ENCODE measurements at regions not wholly inside any gene's neighbourhood (a gene's known extent, or its start where the extent isn't known, plus 50 kb on each side); places are given as distances from the start of the nearest gene placed in this dataset.

DNA sequence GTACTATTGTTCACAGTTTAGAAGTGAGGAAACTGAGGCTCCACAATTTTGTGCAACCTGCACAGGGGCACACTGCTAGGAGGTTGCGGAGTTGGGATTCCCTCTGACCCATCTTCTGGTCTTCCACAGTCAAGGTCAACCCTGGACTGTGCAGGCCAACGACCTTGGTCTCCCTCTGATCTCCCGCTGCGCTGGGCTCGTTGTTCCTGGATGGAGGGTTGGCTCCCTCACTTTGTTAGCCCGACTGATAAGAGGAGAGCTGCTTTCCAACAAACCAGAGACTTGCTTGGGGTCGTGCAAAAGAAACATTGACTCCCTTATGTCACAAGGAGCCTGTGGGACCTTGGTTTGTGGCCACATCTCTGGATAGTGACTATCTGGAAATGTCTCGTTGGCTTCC is 187.6 kb downstream of the MYCN start:
- Histone ChIP-seq H3K9me3 (ENCODE audit: severe bottlenecking) (no peaks in the 10 kb centered on the region), H3K27me3 (ENCODE audit: insufficient read depth, poor library complexity, severe bottlenecking) (no peaks in the 10 kb centered on the region), H3K27ac (ENCODE audit: poor library complexity, severe bottlenecking) (no peak overlapping the region), H3K4me1 (ENCODE audit: insufficient read depth, poor library complexity, severe bottlenecking) (peaks cover 4% of the 10 kb centered on the region), H3K4me3 (ENCODE audit: severe bottlenecking) (no peak overlapping the region), H3K36me3 (ENCODE audit: low read depth) (no peaks in the 10 kb centered on the region)
- TF ChIP-seq, protein P1, sequence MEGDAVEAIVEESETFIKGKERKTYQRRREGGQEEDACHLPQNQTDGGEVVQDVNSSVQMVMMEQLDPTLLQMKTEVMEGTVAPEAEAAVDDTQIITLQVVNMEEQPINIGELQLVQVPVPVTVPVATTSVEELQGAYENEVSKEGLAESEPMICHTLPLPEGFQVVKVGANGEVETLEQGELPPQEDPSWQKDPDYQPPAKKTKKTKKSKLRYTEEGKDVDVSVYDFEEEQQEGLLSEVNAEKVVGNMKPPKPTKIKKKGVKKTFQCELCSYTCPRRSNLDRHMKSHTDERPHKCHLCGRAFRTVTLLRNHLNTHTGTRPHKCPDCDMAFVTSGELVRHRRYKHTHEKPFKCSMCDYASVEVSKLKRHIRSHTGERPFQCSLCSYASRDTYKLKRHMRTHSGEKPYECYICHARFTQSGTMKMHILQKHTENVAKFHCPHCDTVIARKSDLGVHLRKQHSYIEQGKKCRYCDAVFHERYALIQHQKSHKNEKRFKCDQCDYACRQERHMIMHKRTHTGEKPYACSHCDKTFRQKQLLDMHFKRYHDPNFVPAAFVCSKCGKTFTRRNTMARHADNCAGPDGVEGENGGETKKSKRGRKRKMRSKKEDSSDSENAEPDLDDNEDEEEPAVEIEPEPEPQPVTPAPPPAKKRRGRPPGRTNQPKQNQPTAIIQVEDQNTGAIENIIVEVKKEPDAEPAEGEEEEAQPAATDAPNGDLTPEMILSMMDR (IDR thresholded peaks at IDR 0.05; ENCODE audit: poor library complexity, severe bottlenecking), result no peak
- ATAC-seq (ENCODE audit: low read depth) (no peak), DNase-seq (ENCODE audit: low spot score) (no peak)

DNA sequence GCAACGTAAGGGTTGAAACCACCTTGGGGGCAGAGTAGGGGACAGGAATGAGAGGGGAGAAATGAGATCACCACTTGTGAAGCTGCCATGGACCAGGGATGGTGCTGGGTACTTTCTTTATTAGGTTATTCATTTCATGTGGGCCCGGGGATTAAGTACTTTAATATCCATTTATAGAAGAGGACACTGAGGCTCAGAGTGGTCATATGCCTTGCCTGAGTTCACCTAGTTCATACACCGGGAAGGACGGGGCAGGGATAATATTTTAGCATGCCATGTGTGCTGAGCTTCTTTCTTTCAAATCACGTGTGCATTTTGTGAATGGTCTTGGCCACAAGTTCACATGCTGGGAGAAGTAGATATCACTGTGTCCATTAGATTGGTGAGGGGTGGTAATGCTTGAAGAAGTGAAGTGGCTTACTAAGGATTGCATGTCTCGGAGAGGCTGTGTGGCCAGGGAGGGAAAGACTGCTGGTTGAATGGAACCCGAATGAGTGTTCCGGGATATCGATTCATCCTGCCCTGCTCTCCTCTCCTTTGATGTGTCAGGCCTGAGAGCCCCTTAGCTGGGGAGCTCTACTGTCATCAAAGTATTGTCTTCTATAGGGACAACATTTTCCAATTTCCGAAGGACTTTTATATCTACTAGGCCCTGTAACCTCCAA is 187.1 kb downstream of the MYCN start:
- ATAC-seq (ENCODE audit: low read depth), result no peak
- TF ChIP-seq, protein P1 (IDR thresholded peaks at IDR 0.05; ENCODE audit: poor library complexity, severe bottlenecking), result no peak

DNA sequence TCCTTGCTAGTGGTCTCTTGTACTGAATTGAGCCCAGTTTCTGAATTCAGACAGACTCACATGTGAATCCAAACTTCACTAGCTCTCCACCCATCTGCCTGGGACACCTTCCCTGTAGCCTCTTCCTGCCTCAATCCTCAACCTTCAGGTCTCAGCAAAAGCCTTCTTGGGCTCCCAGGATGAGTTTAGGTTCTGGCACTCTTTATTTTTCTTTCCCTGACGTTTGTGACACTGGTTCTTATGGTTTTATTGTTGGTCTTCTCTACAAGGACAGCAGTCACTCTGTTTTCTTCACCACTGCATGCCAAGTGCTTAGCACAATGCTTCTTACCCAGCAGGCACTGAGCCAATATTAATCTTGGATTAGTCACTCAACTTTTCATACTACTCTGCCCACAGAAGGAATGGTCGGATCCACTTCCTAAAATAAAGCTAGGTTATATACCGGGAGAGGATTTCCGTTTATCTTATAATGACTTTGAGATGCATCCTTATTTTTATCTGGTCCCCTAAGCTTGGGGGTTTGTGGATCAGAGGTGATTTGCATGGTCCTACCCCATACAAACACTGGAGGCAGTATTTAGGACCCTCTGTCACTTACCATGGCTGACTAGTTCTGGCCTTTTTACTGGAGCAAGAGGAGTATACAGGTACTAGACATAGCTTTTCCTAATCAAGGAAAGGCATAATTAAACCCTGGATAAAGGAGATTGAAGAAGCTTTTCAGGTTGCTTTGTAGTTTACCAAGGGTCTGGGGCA is 186.3 kb downstream of the MYCN start:
- Histone ChIP-seq H3K27me3 (ENCODE audit: insufficient read depth, poor library complexity, severe bottlenecking) (no peaks in the 10 kb centered on the region), H3K4me3 (ENCODE audit: severe bottlenecking) (no peak overlapping the region), H3K27ac (ENCODE audit: poor library complexity, severe bottlenecking) (no peak overlapping the region), H3K9me3 (ENCODE audit: severe bottlenecking) (no peaks in the 10 kb centered on the region), H3K4me1 (ENCODE audit: insufficient read depth, poor library complexity, severe bottlenecking) (peaks cover 4% of the 10 kb centered on the region), H3K36me3 (ENCODE audit: low read depth) (no peaks in the 10 kb centered on the region)
- TF ChIP-seq, protein P1 (IDR thresholded peaks at IDR 0.05; ENCODE audit: poor library complexity, severe bottlenecking), result no peak
- DNase-seq (ENCODE audit: low spot score) (no peak), ATAC-seq (ENCODE audit: low read depth) (peak; percentile 59; the same call in 2 of the 3 replicates)

More for the DNA sequence above, 187.1 kb downstream of the MYCN start:
- H3K36me3 ChIP-seq (ENCODE audit: low read depth), result no peaks in the 10 kb centered on the region
- no peaks in the 10 kb centered on the region for H3K27me3 ChIP-seq (ENCODE audit: insufficient read depth, poor library complexity, severe bottlenecking)
- no peak for DNase-seq (ENCODE audit: low spot score)
- H3K4me3 ChIP-seq (ENCODE audit: severe bottlenecking), result no peak overlapping the region
- no peak overlapping the region for H3K27ac ChIP-seq (ENCODE audit: poor library complexity, severe bottlenecking)
- peaks cover 4% of the 10 kb centered on the region for H3K4me1 ChIP-seq (ENCODE audit: insufficient read depth, poor library complexity, severe bottlenecking)
- no peaks in the 10 kb centered on the region for H3K9me3 ChIP-seq (ENCODE audit: severe bottlenecking)

DNA sequence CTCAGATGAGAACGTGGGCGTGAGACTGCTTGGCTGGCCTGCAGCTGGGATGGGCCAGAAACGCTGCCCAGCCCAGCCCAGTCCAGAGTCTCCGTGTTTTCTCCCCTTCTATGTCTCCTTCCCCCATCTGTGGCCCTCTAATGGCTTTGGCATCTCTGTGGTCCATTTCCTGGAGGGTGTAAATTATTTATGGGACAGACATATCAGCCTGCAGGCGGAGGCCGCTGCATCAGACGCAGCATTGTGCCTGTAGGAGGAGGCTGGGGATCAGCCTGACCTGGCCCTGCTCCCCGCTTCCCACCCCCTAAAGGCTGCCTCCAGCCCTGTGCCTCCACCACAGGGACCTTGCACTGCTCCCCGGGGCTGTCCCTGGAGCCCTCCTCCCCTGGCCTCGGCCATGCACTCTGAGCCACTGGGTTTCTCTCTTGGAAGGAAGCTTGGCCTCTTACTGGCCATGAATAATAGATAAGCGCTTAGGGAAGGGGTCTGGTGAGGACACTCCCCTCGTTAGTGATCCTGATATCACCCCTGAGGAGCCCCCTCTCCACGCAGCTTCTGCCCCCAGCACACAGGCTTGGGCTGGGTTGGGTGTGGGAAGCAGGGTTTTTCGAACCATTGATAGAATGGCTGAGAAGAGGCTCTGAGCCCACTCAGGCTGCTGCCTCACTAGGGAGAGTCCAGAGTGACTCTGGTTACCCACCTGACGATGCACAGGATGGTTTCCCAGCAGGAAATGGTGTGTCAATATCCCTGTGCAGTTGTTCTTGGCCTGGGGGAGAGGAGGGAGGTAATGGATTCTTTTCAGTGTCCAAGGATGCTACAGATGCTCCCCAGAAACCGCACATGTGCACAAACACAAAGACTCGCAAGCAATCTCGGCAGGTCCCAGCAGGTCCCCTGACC is 185.5 kb downstream of the MYCN start:
- no peak overlapping the region for H3K4me3 ChIP-seq (ENCODE audit: severe bottlenecking)
- no peak overlapping the region for H3K27ac ChIP-seq (ENCODE audit: poor library complexity, severe bottlenecking)
- DNase-seq (ENCODE audit: low spot score), result no peak
- TF ChIP-seq, protein P1 (IDR thresholded peaks at IDR 0.05; ENCODE audit: poor library complexity, severe bottlenecking), result no peak
- H3K4me1 ChIP-seq (ENCODE audit: insufficient read depth, poor library complexity, severe bottlenecking), result peaks cover 4% of the 10 kb centered on the region
- H3K9me3 ChIP-seq (ENCODE audit: severe bottlenecking), result no peaks in the 10 kb centered on the region
- no peaks in the 10 kb centered on the region for H3K36me3 ChIP-seq (ENCODE audit: low read depth)
- no peaks in the 10 kb centered on the region for H3K27me3 ChIP-seq (ENCODE audit: insufficient read depth, poor library complexity, severe bottlenecking)
- no peak for ATAC-seq (ENCODE audit: low read depth)

Data from RWPE2 (cell line).